Neuron (in vitro differentiated cells): ENCODE measurements at regions not wholly inside any gene's neighbourhood (a gene's known extent, or its start where the extent isn't known, plus 50 kb on each side); places are given as distances from the start of the nearest gene placed in this dataset.

ENCODE experiments used
- H2AFZ ChIP-seq: one replicate; pipeline ENCODE4 v1.6.1; 2013; ENCODE audit warnings: low read depth, mild to moderate bottlenecking, inconsistent platforms, low read length, moderate library complexity
- H3K27me3 ChIP-seq: one replicate; pipeline ENCODE4 v1.6.1; 2013; ENCODE audit warnings: low read length; ENCODE audit not compliant: insufficient read depth
- H3K36me3 ChIP-seq: one replicate; pipeline ENCODE4 v1.6.1; 2013; ENCODE audit warnings: low read length; ENCODE audit not compliant: insufficient read depth
- H3K4me1 ChIP-seq: one replicate; pipeline ENCODE4 v1.6.1; 2013; ENCODE audit warnings: low read length; ENCODE audit not compliant: insufficient read depth
- H3K4me3 ChIP-seq: 2 replicates; pipeline ENCODE4 v1.5.1; 2013; ENCODE audit warnings: mild to moderate bottlenecking, low read length, moderate library complexity
- H3K9me3 ChIP-seq: one replicate; pipeline ENCODE4 v1.6.1; 2013; ENCODE audit warnings: low read length

DNA sequence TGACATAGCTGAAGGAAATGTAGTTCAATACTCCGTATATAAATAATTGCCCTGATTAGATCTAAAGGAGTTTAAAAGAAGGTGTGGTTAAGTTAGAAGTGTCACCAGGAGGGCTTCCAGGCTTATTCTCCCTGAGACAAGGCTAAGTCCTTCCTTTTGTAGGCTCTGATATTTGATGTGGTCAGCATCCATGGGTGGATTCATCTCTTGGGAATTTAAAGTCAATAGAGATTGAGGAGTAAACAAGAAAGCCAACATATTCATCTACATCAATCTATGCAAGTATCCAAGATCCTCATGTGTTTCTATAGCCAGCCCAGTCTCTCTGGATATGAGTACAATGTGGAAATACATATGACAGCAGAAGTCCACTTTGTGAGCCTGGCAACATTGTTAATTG is 76.8 kb downstream of the KCTD12 start:
- Histone ChIP-seq H3K4me3 (no peak overlapping the region), H3K36me3 (no peaks in the 10 kb centered on the region), H3K9me3 (no peaks in the 10 kb centered on the region), H3K4me1 (no peaks in the 10 kb centered on the region), H3K27me3 (no peaks in the 10 kb centered on the region), H2AFZ (no peak overlapping the region)

GRCh38 chr13:76808927-76809326 is 77.3 kb downstream of the KCTD12 start:
- Histone ChIP-seq H2AFZ (no peak overlapping the region), H3K27me3 (no peaks in the 10 kb centered on the region), H3K9me3 (no peaks in the 10 kb centered on the region), H3K4me3 (no peak overlapping the region), H3K4me1 (no peaks in the 10 kb centered on the region), H3K36me3 (no peaks in the 10 kb centered on the region)

- H3K27me3 ChIP-seq = no peaks in the 10 kb centered on the region
- no peak overlapping the region for H3K4me3 ChIP-seq
- no peaks in the 10 kb centered on the region for H3K36me3 ChIP-seq
- no peaks in the 10 kb centered on the region for H3K9me3 ChIP-seq
- H3K4me1 ChIP-seq = no peaks in the 10 kb centered on the region
- no peak overlapping the region for H2AFZ ChIP-seq
These were observed 81.4 kb downstream of the KCTD12 start for GRCh38 chr13:76804801-76805200.

- Histone ChIP-seq H3K4me3 (no peak overlapping the region), H3K9me3 (no peaks in the 10 kb centered on the region), H3K36me3 (no peaks in the 10 kb centered on the region), H2AFZ (no peak overlapping the region), H3K27me3 (no peaks in the 10 kb centered on the region), H3K4me1 (no peaks in the 10 kb centered on the region)
These were observed 82.4 kb downstream of the KCTD12 start for GRCh38 chr13:76803831-76804230.

- Histone ChIP-seq H3K9me3 (no peaks in the 10 kb centered on the region), H3K27me3 (no peaks in the 10 kb centered on the region), H3K4me3 (no peak overlapping the region), H3K36me3 (no peaks in the 10 kb centered on the region), H2AFZ (no peak overlapping the region), H3K4me1 (no peaks in the 10 kb centered on the region)
These were observed 85.3 kb downstream of the KCTD12 start for GRCh38 chr13:76800943-76801342.

DNA sequence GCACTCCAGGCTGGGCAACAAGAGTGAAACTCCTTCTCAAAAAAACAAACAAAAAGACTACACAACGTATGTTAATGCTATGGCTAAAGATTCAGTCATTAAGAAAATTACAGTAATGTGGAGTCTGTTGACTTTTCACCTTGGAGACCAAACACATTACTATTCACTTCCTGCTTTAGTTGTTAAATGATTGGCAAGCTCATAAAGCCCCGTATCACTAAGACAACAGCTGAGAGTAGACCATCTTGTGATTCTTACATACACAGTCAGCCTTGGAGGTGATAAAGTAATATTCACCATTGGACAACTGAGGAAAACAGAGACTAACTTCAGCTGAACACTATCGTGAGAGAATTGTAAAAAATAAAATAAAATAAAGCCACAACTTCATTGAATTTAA is 86.5 kb downstream of the KCTD12 start:
- Histone ChIP-seq H3K4me3 (no peak overlapping the region), H3K4me1 (no peaks in the 10 kb centered on the region), H3K27me3 (no peaks in the 10 kb centered on the region), H3K36me3 (no peaks in the 10 kb centered on the region), H3K9me3 (no peaks in the 10 kb centered on the region), H2AFZ (no peak overlapping the region)

DNA sequence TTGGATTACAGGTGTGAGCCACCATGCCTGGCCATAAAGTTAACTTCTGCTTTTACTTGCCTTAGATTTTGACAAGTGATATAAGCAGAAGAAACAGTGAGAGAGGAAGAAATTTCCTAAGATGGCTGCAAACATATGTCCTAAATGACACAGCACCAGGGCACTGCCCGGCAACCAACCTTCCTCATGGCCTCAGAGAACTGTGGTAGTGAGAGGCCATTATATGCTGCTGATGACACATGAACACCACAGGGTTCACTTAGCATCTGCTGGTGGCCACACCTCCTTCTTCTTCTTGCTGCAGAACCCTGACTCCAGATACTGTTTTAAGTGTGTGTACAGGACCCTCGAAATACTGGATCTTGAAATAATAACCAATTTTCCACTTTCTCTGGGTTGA is 88.2 kb downstream of the KCTD12 start:
- H3K36me3 ChIP-seq = no peaks in the 10 kb centered on the region

DNA sequence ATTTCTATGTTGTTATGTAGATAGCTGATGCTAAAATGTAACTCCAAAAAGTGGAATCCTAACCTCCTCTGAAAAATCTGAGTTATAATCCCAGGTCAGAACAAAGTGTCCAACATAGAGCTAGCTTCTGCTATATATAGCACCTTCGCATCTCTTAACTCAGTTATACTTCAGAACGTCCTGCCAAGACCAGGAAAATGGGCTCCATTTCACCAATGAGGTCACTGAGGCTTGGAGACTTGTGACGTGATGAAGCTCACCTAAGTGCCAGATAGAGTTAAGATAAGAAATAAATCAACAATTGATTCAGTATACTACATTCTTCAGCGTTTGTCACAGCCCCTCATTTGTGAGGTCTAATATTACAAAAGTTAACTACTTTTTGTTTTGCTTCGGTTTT is 88.8 kb downstream of the KCTD12 start:
- Histone ChIP-seq H3K27me3 (no peaks in the 10 kb centered on the region), H2AFZ (no peak overlapping the region), H3K9me3 (no peaks in the 10 kb centered on the region), H3K4me1 (no peaks in the 10 kb centered on the region), H3K4me3 (no peak overlapping the region), H3K36me3 (no peaks in the 10 kb centered on the region)

More for the DNA sequence above, 88.2 kb downstream of the KCTD12 start:
- H3K4me3 ChIP-seq = no peak overlapping the region
- H2AFZ ChIP-seq = no peak overlapping the region
- H3K27me3 ChIP-seq = no peaks in the 10 kb centered on the region
- no peaks in the 10 kb centered on the region for H3K9me3 ChIP-seq
- no peaks in the 10 kb centered on the region for H3K4me1 ChIP-seq

GRCh38 chr13:76796851-76797250 is 89.4 kb downstream of the KCTD12 start:
- Histone ChIP-seq H2AFZ (no peak overlapping the region), H3K9me3 (no peaks in the 10 kb centered on the region), H3K4me3 (no peak overlapping the region), H3K36me3 (no peaks in the 10 kb centered on the region), H3K27me3 (no peaks in the 10 kb centered on the region), H3K4me1 (no peaks in the 10 kb centered on the region)

GRCh38 chr13:76795701-76796695 is 90.2 kb downstream of the KCTD12 start:
- Histone ChIP-seq H3K4me3 (no peak overlapping the region), H3K36me3 (no peaks in the 10 kb centered on the region), H3K27me3 (no peaks in the 10 kb centered on the region), H3K4me1 (no peaks in the 10 kb centered on the region), H2AFZ (no peak overlapping the region), H3K9me3 (no peaks in the 10 kb centered on the region)

DNA sequence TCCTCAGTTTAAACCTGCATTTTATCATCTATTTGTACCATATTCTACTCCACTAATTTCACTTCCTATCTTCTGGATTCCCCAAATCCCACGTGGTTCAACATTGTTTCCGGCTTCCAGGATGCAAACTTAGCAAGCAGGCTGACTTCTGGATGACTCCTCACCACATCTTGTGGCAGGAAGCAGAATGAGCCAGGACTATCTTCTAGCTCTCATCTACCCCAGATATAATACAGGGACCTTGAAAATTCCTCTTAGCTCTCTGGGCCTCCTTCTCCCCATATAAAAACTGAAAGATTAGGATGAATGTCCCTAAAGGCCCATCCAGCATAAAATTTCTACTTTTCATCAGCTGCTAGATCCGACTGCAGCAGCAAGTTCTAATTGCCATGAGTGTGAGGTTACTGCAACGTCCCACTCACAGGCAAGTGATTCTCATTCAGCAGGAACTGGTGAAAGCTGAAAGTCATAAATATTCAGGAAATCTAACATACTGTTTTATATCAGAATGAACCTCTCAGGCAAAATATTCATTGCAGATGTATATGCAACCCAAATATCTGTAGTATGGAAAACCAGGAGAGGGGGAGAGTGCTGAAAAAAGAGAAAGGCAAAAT is 93.4 kb downstream of the KCTD12 start:
- Histone ChIP-seq H3K27me3 (no peaks in the 10 kb centered on the region), H3K4me3 (no peak overlapping the region), H2AFZ (no peak overlapping the region), H3K9me3 (no peaks in the 10 kb centered on the region), H3K4me1 (peaks cover 4% of the 10 kb centered on the region), H3K36me3 (no peaks in the 10 kb centered on the region)

GRCh38 chr13:76790980-76791819 is 95.0 kb downstream of the KCTD12 start:
- H2AFZ ChIP-seq = no peak overlapping the region
- peaks cover 4% of the 10 kb centered on the region for H3K4me1 ChIP-seq
- H3K27me3 ChIP-seq = no peaks in the 10 kb centered on the region
- H3K4me3 ChIP-seq = no peak overlapping the region
- no peaks in the 10 kb centered on the region for H3K9me3 ChIP-seq
- H3K36me3 ChIP-seq = no peaks in the 10 kb centered on the region

DNA sequence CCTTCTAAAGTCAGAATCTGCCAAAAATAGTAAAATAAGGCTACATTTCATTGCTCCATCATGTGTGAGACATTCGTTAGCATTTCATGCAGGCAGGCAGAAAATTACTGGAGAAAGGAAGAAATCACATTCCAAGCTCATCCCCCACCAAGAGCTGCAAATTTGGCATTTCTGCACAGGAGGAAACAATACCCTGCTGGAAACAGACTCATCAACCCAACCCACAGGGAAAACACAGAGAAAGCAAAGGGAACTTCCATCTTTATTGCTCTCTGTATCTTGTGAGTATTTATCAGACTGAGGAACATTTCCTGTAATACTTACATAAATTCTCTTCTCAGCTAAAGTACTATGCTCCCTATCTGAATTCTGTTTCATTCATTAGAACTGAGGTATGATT is 95.7 kb downstream of the KCTD12 start:
- peaks cover 4% of the 10 kb centered on the region for H3K4me1 ChIP-seq
- no peak overlapping the region for H3K4me3 ChIP-seq
- no peaks in the 10 kb centered on the region for H3K36me3 ChIP-seq
- H2AFZ ChIP-seq = no peak overlapping the region
- H3K27me3 ChIP-seq = no peaks in the 10 kb centered on the region
- H3K9me3 ChIP-seq = no peaks in the 10 kb centered on the region
